Uterus (tissue), 3 donors: ENCODE measurements at regions not wholly inside any gene's neighbourhood (a gene's known extent, or its start where the extent isn't known, plus 50 kb on each side); places are given as distances from the start of the nearest gene placed in this dataset.

Experiments used
- DNase-seq, 2 donors: peaks; one replicate each; pipeline ENCODE4 v3.0.0-alpha.2; 2019 to 2020
- H3K27ac ChIP-seq, 2 donors: fragments of 200-600 bp; sonication (generic); 1 replicate in 1 of 2; 2 replicates in 1 of 2; pipeline ENCODE4 v1.5.1; 2016 to 2018
- H3K27me3 ChIP-seq, 2 donors: fragments of 200-600 bp; sonication (generic); one replicate each; pipeline ENCODE4 v1.5.1; 2018 to 2019; ENCODE audit warnings: control low read depth in 1 of 2
- H3K36me3 ChIP-seq, 2 donors: fragments of 200-600 bp; sonication (generic); one replicate each; pipeline ENCODE4 v1.5.1; 2019; ENCODE audit warnings: control low read depth in 1 of 2
- H3K4me1 ChIP-seq, 2 donors: fragments of 200-600 bp; sonication (generic); one replicate each; pipeline ENCODE4 v1.5.1; 2018 to 2019; ENCODE audit warnings: control low read depth in 1 of 2
- H3K4me3 ChIP-seq, 2 donors: fragments of 200-600 bp; sonication (generic); 1 replicate in 1 of 2; 2 replicates in 1 of 2; pipeline ENCODE4 v1.5.1; 2018 to 2019; ENCODE audit warnings: mild to moderate bottlenecking in 1 of 2
- H3K9me3 ChIP-seq, 2 donors: fragments of 200-600 bp; sonication (generic); one replicate each; pipeline ENCODE4 v1.5.1; 2019; ENCODE audit warnings: control low read depth in 1 of 2
- CTCF ChIP-seq, 4 experiments: fragments of 200-600 bp in 2 of 4; fragments of 450-650 bp in 2 of 4; sonication (generic) in 2 of 4; IDR thresholded peaks; one replicate each; pipeline ENCODE4 v1.5.1; 2016 to 2019; ENCODE audit warnings: antibody characterized with exemption in 4 of 4, mild to moderate bottlenecking in 2 of 4, moderate library complexity in 1 of 4
- POLR2A ChIP-seq, 2 donors: fragments of 450-650 bp; IDR thresholded peaks; one replicate each; pipeline ENCODE4 v1.6.1; 2016; ENCODE audit warnings: antibody characterized with exemption in 2 of 2, mild to moderate bottlenecking in 1 of 2, moderate library complexity in 1 of 2
- intact Hi-C: fragments of 100-400 bp; cut with DNase I; formaldehyde crosslinking; loops from one replicate; pipeline ENCODE4 v1.15.1; 2023; ENCODE audit warnings: low total_unique reads
- donor health status: DM: yes; HTN: yes; CAD: no.

DNA sequence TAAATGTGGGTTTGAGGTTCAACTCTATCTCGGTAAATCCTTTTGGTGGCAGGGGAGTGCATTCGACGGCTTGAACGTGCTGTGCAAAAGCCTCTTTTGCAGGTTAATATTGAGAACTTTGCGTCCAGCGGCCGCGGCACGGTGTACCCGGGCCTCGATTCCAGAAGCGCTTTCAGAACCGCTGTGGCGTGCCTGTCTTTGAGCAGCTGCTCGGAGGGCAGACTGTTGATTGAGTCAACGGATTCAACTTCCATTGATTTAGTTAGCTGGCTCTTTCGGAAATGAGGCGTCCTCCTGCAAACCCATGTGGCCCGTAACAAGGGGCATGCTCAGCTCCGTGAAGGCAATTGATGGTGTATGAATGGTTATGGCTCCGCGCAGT, 1247.8 kb downstream of the BRD1 start:
- no peak for TF ChIP-seq CTCF (IDR thresholded peaks at IDR 0.05)
- no peak for TF ChIP-seq POLR2A (IDR thresholded peaks at IDR 0.05)
- intact Hi-C loops: no loop called here
- Histone ChIP-seq H3K9me3 (no peaks in the 10 kb centered on the region), H3K27ac (no peak overlapping the region), H3K36me3 (no peaks in the 10 kb centered on the region), H3K27me3 (no peaks in the 10 kb centered on the region), H3K4me1 (no peaks in the 10 kb centered on the region), H3K4me3 (no peak overlapping the region)
- no peak for DNase-seq

DNA sequence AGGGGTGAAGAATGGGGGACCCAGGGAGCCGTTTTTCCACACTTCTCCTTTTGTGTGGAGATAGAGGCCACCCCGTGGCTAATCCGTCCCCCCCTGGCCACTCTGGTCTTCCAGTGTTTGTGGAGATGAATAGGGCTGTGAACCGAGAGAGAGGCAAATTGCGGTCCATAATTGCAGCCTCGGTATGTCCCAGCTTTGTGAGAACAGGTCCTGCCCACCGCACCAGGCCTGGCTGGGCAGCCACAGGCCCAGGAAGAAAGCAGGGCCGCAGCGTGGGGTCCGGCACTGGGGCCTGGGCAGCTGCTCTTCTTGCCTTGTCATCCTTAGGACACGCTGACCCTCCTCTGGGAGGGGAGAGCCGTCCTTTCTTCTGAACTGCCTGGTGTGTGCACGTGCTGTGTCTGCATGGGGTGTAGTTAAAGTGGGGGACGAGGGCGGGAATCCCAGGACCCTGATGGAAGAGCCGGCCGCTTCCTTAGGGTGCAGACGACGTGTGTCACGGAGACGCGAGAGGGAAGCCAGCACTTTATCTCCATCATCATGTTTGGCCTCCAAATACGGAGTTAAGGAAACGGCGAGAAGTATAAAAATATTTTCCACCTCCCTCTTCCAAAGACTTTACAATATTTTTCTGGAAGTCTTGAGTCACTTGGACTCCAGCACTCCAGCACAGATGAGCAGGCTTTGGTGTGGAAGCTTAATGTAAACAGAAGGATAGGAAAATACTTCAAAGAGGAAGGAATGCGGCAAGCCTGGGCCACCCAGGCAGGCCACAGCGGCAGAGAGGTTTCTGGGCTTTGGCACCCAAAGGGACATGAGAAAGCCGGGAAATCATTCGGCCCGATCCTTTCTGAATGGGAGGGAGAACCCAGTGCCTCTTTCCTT, 1248.4 kb downstream of the BRD1 start:
- Histone ChIP-seq H3K27ac (no peak overlapping the region), H3K27me3 (no peaks in the 10 kb centered on the region), H3K4me3 (no peak overlapping the region), H3K4me1 (no peaks in the 10 kb centered on the region), H3K9me3 (no peaks in the 10 kb centered on the region), H3K36me3 (no peaks in the 10 kb centered on the region)
- no peak for DNase-seq
- intact Hi-C loops: no loop called here
- TF ChIP-seq POLR2A (IDR thresholded peaks at IDR 0.05) (no peak), CTCF (IDR thresholded peaks at IDR 0.05) (no peak)

GRCh38 chr22:48578138-48579042, 1249.3 kb downstream of the BRD1 start:
- H3K36me3 ChIP-seq: no peaks in the 10 kb centered on the region
- intact Hi-C loops: no loop called here
- no peak for DNase-seq
- no peaks in the 10 kb centered on the region for H3K27me3 ChIP-seq
- TF ChIP-seq CTCF (IDR thresholded peaks at IDR 0.05): no peak
- no peak for TF ChIP-seq POLR2A (IDR thresholded peaks at IDR 0.05)
- H3K9me3 ChIP-seq: no peaks in the 10 kb centered on the region
- H3K27ac ChIP-seq: no peak overlapping the region
- no peak overlapping the region for H3K4me3 ChIP-seq
- no peaks in the 10 kb centered on the region for H3K4me1 ChIP-seq

GRCh38 chr22:48577691-48578090, 1250.0 kb downstream of the BRD1 start:
- H3K9me3 ChIP-seq: no peaks in the 10 kb centered on the region
- TF ChIP-seq POLR2A (IDR thresholded peaks at IDR 0.05) (no peak), CTCF (IDR thresholded peaks at IDR 0.05) (no peak)
- H3K4me1 ChIP-seq: no peaks in the 10 kb centered on the region
- H3K4me3 ChIP-seq: no peak overlapping the region
- no peak overlapping the region for H3K27ac ChIP-seq
- intact Hi-C loops: no loop called here
- H3K36me3 ChIP-seq: no peaks in the 10 kb centered on the region
- no peaks in the 10 kb centered on the region for H3K27me3 ChIP-seq
- DNase-seq: no peak
